ENCODE measurements at regions not wholly inside any gene's neighbourhood (a gene's known extent, or its start where the extent isn't known, plus 50 kb on each side); places are given as distances from the start of the nearest gene placed in this dataset.

GRCh38 chr5:120108586-120109248 lies 355.4 kb upstream of the PRR16 start:
- FAIRE-seq = no peak
- DNase-seq (ENCODE audit: low read depth) = no peak
- H3K27me3 Mint-ChIP-seq (ENCODE audit: low read depth, unreplicated experiment) = no peaks in the 10 kb centered on the region
- no peaks in the 10 kb centered on the region for H4K20me1 ChIP-seq (ENCODE audit: insufficient read depth, low read length)
- no peaks in the 10 kb centered on the region for H3K9me3 ChIP-seq (ENCODE audit: insufficient read depth, low read depth, low read length)
- no peaks in the 10 kb centered on the region for H3K9me3 Mint-ChIP-seq (ENCODE audit: unreplicated experiment)
- H3K4me1 Mint-ChIP-seq (ENCODE audit: low read depth, unreplicated experiment) = no peaks in the 10 kb centered on the region
- no peaks in the 10 kb centered on the region for H3K36me3 ChIP-seq (ENCODE audit: insufficient read depth, low read length)
- no peak overlapping the region for H3K27ac Mint-ChIP-seq (ENCODE audit: unreplicated experiment)
- H3K27ac ChIP-seq (ENCODE audit: low read depth, low read length) = no peak overlapping the region
- H3K79me2 ChIP-seq (ENCODE audit: insufficient read depth, low read length) = no peaks in the 10 kb centered on the region
- no peak overlapping the region for H3K9ac ChIP-seq (ENCODE audit: low read length)
- H2AFZ ChIP-seq (ENCODE audit: low read depth, low read length) = no peak overlapping the region
- TF ChIP-seq, protein P1, sequence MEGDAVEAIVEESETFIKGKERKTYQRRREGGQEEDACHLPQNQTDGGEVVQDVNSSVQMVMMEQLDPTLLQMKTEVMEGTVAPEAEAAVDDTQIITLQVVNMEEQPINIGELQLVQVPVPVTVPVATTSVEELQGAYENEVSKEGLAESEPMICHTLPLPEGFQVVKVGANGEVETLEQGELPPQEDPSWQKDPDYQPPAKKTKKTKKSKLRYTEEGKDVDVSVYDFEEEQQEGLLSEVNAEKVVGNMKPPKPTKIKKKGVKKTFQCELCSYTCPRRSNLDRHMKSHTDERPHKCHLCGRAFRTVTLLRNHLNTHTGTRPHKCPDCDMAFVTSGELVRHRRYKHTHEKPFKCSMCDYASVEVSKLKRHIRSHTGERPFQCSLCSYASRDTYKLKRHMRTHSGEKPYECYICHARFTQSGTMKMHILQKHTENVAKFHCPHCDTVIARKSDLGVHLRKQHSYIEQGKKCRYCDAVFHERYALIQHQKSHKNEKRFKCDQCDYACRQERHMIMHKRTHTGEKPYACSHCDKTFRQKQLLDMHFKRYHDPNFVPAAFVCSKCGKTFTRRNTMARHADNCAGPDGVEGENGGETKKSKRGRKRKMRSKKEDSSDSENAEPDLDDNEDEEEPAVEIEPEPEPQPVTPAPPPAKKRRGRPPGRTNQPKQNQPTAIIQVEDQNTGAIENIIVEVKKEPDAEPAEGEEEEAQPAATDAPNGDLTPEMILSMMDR (IDR thresholded peaks at IDR 0.05; ENCODE audit: insufficient read depth, low read depth, low read length) = no peak
- no peak for TF ChIP-seq EZH2 (IDR thresholded peaks at IDR 0.05; ENCODE audit: insufficient read depth, low read length)
- no peak overlapping the region for H3K4me3 Mint-ChIP-seq (ENCODE audit: unreplicated experiment)
- no peaks in the 10 kb centered on the region for H3K36me3 Mint-ChIP-seq (ENCODE audit: low read depth, unreplicated experiment)
- no peaks in the 10 kb centered on the region for H3K4me1 ChIP-seq (ENCODE audit: insufficient read depth, low read length)
- no peak overlapping the region for H3K4me3 ChIP-seq (ENCODE audit: insufficient read depth, low read depth, low read length)
- H3K27me3 ChIP-seq (ENCODE audit: insufficient read depth, low read length) = no peaks in the 10 kb centered on the region
- H3K4me2 ChIP-seq (ENCODE audit: low read length) = no peak overlapping the region

DNA sequence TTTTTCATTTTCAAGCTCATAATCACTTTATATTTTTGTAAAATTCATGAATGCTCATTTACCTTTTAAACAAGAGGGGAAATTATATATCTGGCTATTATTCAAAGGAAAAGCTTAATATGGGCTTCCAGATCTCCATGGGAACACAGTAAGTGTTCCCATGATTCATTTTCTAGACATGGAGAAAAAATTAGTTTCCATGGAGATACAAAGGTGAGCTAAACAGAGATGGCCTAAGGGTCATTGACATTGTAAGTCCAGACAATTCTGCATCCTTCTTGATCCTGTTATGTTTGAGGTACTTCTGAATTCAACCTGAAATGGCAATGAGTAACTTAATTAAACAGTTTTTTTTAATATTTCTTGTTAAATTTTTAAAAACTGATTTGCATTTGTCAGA lies 341.4 kb upstream of the PRR16 start:
- no peak for FAIRE-seq
- Mint-ChIP-seq H3K4me3 (ENCODE audit: unreplicated experiment) (no peak overlapping the region), H3K27me3 (ENCODE audit: low read depth, unreplicated experiment) (no peaks in the 10 kb centered on the region), H3K36me3 (ENCODE audit: low read depth, unreplicated experiment) (no peaks in the 10 kb centered on the region), H3K9me3 (ENCODE audit: unreplicated experiment) (peaks cover 3% of the 10 kb centered on the region), H3K27ac (ENCODE audit: unreplicated experiment) (no peak overlapping the region), H3K4me1 (ENCODE audit: low read depth, unreplicated experiment) (no peaks in the 10 kb centered on the region)
- H3K9me3 ChIP-seq (ENCODE audit: insufficient read depth, low read depth, low read length) = no peaks in the 10 kb centered on the region
- TF ChIP-seq, protein P1 (IDR thresholded peaks at IDR 0.05; ENCODE audit: insufficient read depth, low read depth, low read length) = no peak
- TF ChIP-seq EZH2 (IDR thresholded peaks at IDR 0.05; ENCODE audit: insufficient read depth, low read length) = no peak
- no peaks in the 10 kb centered on the region for H3K79me2 ChIP-seq (ENCODE audit: insufficient read depth, low read length)
- no peaks in the 10 kb centered on the region for H3K4me1 ChIP-seq (ENCODE audit: insufficient read depth, low read length)
- H3K27ac ChIP-seq (ENCODE audit: low read depth, low read length) = no peak overlapping the region
- H3K9ac ChIP-seq (ENCODE audit: low read length) = no peak overlapping the region
- DNase-seq (ENCODE audit: low read depth) = no peak
- H2AFZ ChIP-seq (ENCODE audit: low read depth, low read length) = no peak overlapping the region
- H3K4me3 ChIP-seq (ENCODE audit: insufficient read depth, low read depth, low read length) = no peak overlapping the region
- no peak overlapping the region for H3K4me2 ChIP-seq (ENCODE audit: low read length)
- no peaks in the 10 kb centered on the region for H3K36me3 ChIP-seq (ENCODE audit: insufficient read depth, low read length)
- no peaks in the 10 kb centered on the region for H3K27me3 ChIP-seq (ENCODE audit: insufficient read depth, low read length)
- no peaks in the 10 kb centered on the region for H4K20me1 ChIP-seq (ENCODE audit: insufficient read depth, low read length)

GRCh38 chr5:120124031-120124430 lies 340.1 kb upstream of the PRR16 start:
- Histone ChIP-seq H3K27ac (ENCODE audit: low read depth, low read length) (no peak overlapping the region), H3K36me3 (ENCODE audit: insufficient read depth, low read length) (no peaks in the 10 kb centered on the region), H2AFZ (ENCODE audit: low read depth, low read length) (no peak overlapping the region), H3K4me1 (ENCODE audit: insufficient read depth, low read length) (no peaks in the 10 kb centered on the region), H3K9ac (ENCODE audit: low read length) (no peak overlapping the region), H3K4me3 (ENCODE audit: insufficient read depth, low read depth, low read length) (no peak overlapping the region), H3K79me2 (ENCODE audit: insufficient read depth, low read length) (no peaks in the 10 kb centered on the region), H3K9me3 (ENCODE audit: insufficient read depth, low read depth, low read length) (no peaks in the 10 kb centered on the region), H3K27me3 (ENCODE audit: insufficient read depth, low read length) (no peaks in the 10 kb centered on the region), H3K4me2 (ENCODE audit: low read length) (no peak overlapping the region), H4K20me1 (ENCODE audit: insufficient read depth, low read length) (no peaks in the 10 kb centered on the region)
- DNase-seq (ENCODE audit: low read depth) (no peak), FAIRE-seq (no peak)
- H3K9me3 Mint-ChIP-seq (ENCODE audit: unreplicated experiment) = peaks cover 8% of the 10 kb centered on the region
- no peaks in the 10 kb centered on the region for H3K36me3 Mint-ChIP-seq (ENCODE audit: low read depth, unreplicated experiment)
- TF ChIP-seq, protein P1 (IDR thresholded peaks at IDR 0.05; ENCODE audit: insufficient read depth, low read depth, low read length) = no peak
- no peak for TF ChIP-seq EZH2 (IDR thresholded peaks at IDR 0.05; ENCODE audit: insufficient read depth, low read length)
- H3K27ac Mint-ChIP-seq (ENCODE audit: unreplicated experiment) = no peak overlapping the region
- H3K4me1 Mint-ChIP-seq (ENCODE audit: low read depth, unreplicated experiment) = no peaks in the 10 kb centered on the region
- no peak overlapping the region for H3K4me3 Mint-ChIP-seq (ENCODE audit: unreplicated experiment)
- H3K27me3 Mint-ChIP-seq (ENCODE audit: low read depth, unreplicated experiment) = no peaks in the 10 kb centered on the region
